SK-N-SH (cell line): ENCODE measurements at regions not wholly inside any gene's neighbourhood (a gene's known extent, or its start where the extent isn't known, plus 50 kb on each side); places are given as distances from the start of the nearest gene placed in this dataset.

Experiments used
- CHD2 ChIP-seq: fragments of 150-350 bp; IDR thresholded peaks from 2 replicates; pipeline ENCODE4 v1.6.1; 2018; ENCODE audit warnings: low read length; ENCODE audit not compliant: partially characterized antibody
- EP300 ChIP-seq, 2 experiments: IDR thresholded peaks; 2 replicates each; pipeline versions ENCODE4 v1.4.0 to v1.6.1; 2012; ENCODE audit warnings: borderline replicate concordance in 1 of 2, low read depth in 1 of 2, low read length in 1 of 2
- EZH2phosphoT487 ChIP-seq: fragments of 200-600 bp; sonication (generic); IDR thresholded peaks from 2 replicates; pipeline ENCODE4 v1.6.1; 2017; ENCODE audit warnings: low read depth, mixed run types, mild to moderate bottlenecking, antibody characterized with exemption, moderate library complexity, borderline replicate concordance
- FOXJ3 ChIP-seq: sonication (generic); formaldehyde crosslinking; IDR thresholded peaks from 2 replicates; pipeline ENCODE4 v1.5.1; 2020; ENCODE audit warnings: mild to moderate bottlenecking, missing genetic modification reagents
- JUND ChIP-seq: IDR thresholded peaks from 2 replicates; pipeline ENCODE4 v1.4.0; 2012
- MXI1 ChIP-seq: IDR thresholded peaks from 2 replicates; pipeline ENCODE4 v1.6.1; 2012; ENCODE audit warnings: mild to moderate bottlenecking, low read depth, low read length, improper control_type of control experiment
- POLR2AphosphoS5 ChIP-seq: IDR thresholded peaks from 2 replicates; pipeline ENCODE4 v1.6.1; 2012; ENCODE audit warnings: low read depth, low read length
- RAD21 ChIP-seq: IDR thresholded peaks from 2 replicates; pipeline ENCODE4 v1.6.1; 2012; ENCODE audit warnings: mild to moderate bottlenecking, low read length
- RCOR1 ChIP-seq: fragments of 150-350 bp; IDR thresholded peaks from 2 replicates; pipeline ENCODE4 v1.6.1; 2017; ENCODE audit warnings: antibody characterized with exemption, low read length
- RXRA ChIP-seq: IDR thresholded peaks from 2 replicates; pipeline ENCODE4 v1.4.0; 2012; ENCODE audit warnings: low read depth, mild to moderate bottlenecking, borderline replicate concordance
- YY1 ChIP-seq: IDR thresholded peaks from 2 replicates; pipeline ENCODE4 v1.4.0; 2012; ENCODE audit warnings: low read depth, mild to moderate bottlenecking
- TF ChIP-seq, protein P1 (sequence below): fragments of 200-600 bp; sonication (generic); IDR thresholded peaks from 2 replicates; pipeline ENCODE4 v1.6.1; 2017; ENCODE audit warnings: antibody characterized with exemption, mild to moderate bottlenecking, moderate library complexity
- TF ChIP-seq, protein P2 (sequence below): IDR thresholded peaks from 2 replicates; pipeline ENCODE4 v1.6.1; 2012; ENCODE audit warnings: mild to moderate bottlenecking, low read depth, low read length, moderate library complexity
- TF ChIP-seq, protein P3 (sequence below): fragments of 150-350 bp; IDR thresholded peaks from 2 replicates; pipeline ENCODE4 v1.6.1; 2017; ENCODE audit warnings: antibody characterized with exemption, low read length, low read depth, borderline replicate concordance

DNA sequence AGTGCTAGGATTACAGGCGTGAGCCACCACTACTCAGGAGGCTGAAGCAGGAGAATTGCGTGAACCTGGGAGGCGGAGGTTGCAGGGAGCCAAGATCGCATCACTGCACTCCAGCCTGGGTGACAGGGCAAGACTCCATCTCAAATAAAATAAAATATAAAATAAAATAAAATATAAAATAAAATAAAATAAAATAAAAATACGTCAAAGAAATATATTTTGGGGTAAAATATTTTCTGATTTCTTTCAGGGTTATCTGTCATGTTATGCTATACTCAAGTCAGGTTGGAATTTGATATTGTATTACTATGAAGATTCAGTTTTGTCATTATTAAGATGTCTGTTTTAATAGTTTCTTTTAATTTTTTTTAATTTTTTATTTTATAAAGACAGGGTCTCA is 99.4 kb upstream of the GHITM start:
- TF ChIP-seq, protein P1, sequence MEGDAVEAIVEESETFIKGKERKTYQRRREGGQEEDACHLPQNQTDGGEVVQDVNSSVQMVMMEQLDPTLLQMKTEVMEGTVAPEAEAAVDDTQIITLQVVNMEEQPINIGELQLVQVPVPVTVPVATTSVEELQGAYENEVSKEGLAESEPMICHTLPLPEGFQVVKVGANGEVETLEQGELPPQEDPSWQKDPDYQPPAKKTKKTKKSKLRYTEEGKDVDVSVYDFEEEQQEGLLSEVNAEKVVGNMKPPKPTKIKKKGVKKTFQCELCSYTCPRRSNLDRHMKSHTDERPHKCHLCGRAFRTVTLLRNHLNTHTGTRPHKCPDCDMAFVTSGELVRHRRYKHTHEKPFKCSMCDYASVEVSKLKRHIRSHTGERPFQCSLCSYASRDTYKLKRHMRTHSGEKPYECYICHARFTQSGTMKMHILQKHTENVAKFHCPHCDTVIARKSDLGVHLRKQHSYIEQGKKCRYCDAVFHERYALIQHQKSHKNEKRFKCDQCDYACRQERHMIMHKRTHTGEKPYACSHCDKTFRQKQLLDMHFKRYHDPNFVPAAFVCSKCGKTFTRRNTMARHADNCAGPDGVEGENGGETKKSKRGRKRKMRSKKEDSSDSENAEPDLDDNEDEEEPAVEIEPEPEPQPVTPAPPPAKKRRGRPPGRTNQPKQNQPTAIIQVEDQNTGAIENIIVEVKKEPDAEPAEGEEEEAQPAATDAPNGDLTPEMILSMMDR: no peak
- no peak for TF ChIP-seq MXI1
- no peak for TF ChIP-seq CHD2
- no peak for TF ChIP-seq EP300 (IDR thresholded peaks at IDR 0.05; ENCODE audit: borderline replicate concordance in 1 of 2, low read depth in 1 of 2, low read length in 1 of 2)
- TF ChIP-seq FOXJ3 (CRISPR knock-in tag): no peak
- no peak for TF ChIP-seq YY1
- TF ChIP-seq, protein P2, sequence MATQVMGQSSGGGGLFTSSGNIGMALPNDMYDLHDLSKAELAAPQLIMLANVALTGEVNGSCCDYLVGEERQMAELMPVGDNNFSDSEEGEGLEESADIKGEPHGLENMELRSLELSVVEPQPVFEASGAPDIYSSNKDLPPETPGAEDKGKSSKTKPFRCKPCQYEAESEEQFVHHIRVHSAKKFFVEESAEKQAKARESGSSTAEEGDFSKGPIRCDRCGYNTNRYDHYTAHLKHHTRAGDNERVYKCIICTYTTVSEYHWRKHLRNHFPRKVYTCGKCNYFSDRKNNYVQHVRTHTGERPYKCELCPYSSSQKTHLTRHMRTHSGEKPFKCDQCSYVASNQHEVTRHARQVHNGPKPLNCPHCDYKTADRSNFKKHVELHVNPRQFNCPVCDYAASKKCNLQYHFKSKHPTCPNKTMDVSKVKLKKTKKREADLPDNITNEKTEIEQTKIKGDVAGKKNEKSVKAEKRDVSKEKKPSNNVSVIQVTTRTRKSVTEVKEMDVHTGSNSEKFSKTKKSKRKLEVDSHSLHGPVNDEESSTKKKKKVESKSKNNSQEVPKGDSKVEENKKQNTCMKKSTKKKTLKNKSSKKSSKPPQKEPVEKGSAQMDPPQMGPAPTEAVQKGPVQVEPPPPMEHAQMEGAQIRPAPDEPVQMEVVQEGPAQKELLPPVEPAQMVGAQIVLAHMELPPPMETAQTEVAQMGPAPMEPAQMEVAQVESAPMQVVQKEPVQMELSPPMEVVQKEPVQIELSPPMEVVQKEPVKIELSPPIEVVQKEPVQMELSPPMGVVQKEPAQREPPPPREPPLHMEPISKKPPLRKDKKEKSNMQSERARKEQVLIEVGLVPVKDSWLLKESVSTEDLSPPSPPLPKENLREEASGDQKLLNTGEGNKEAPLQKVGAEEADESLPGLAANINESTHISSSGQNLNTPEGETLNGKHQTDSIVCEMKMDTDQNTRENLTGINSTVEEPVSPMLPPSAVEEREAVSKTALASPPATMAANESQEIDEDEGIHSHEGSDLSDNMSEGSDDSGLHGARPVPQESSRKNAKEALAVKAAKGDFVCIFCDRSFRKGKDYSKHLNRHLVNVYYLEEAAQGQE: no peak
- TF ChIP-seq EZH2phosphoT487: no peak
- TF ChIP-seq POLR2AphosphoS5: no peak
- no peak for TF ChIP-seq JUND
- TF ChIP-seq RCOR1: no peak
- no peak for TF ChIP-seq RXRA
- TF ChIP-seq RAD21: no peak
- TF ChIP-seq, protein P3, sequence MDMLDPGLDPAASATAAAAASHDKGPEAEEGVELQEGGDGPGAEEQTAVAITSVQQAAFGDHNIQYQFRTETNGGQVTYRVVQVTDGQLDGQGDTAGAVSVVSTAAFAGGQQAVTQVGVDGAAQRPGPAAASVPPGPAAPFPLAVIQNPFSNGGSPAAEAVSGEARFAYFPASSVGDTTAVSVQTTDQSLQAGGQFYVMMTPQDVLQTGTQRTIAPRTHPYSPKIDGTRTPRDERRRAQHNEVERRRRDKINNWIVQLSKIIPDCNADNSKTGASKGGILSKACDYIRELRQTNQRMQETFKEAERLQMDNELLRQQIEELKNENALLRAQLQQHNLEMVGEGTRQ: no peak
